SIG-M5 treated with dmso at 0.1 percent for 504 hours (cell line): ENCODE measurements at regions not wholly inside any gene's neighbourhood (a gene's known extent, or its start where the extent isn't known, plus 50 kb on each side); places are given as distances from the start of the nearest gene placed in this dataset.

ENCODE experiments used
- DNase-seq: peaks from one replicate; lab custom pipeline; 2025; ENCODE audit not compliant: unreplicated experiment; lab: John Stamatoyannopoulos, UW

DNA sequence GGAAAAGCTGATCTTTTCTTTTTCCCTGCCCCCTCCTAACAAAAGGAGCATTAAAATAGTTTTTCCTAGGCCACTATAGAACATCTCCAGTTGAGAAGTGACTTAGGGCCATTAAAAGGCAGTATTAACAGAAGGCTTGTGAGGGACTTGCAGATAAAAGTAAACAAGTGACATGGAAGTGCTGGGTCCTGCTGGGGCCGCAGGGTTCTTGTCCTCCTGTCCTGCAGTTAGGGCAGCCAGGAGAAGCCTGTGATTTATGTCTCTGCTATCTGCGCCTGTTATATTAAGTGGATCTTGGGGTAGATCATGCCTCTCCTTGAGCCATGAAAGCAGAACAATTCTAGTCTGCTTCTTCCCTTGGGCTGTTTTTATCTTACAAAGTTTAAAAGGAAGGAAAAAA lies 271.4 kb upstream of the C11orf87 start:
- no peak for DNase-seq

DNA sequence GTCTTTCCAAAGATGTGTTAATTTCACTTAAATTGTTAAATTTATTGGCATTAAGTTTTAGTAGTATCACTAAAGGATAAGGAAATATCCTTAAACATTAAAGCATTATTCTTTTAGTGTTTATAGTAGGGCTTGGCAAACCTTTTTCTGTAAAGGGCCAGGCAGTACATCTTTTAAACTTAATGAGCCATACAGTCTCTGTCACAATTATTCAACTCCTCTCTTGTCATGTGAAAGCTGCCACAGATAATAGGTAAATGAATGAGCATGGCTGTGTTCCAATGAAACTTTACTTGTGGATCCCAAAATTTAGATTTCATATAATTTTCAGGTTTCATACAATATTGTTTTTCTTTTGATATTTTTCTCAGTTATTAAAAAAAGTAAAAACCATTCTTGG lies 268.2 kb upstream of the C11orf87 start:
- no peak for DNase-seq

DNA sequence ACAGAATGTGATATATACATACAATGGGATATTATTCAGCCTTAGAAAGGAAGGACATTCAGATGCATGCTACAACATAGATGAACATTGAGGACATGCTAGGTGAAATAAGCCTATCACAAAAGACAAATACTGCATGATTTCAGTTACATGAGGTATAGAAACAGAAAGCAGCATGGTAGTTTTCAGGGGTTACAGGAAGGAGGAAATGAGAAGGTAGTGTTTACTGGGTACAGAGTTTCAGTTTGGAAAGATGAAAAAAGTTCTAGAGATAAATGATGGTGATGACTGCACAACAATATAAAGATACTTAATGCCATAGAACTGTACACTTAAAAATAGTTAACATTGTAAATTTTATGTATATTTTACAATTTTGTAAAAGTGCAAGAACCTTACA lies 266.7 kb upstream of the C11orf87 start:
- no peak for DNase-seq

DNA sequence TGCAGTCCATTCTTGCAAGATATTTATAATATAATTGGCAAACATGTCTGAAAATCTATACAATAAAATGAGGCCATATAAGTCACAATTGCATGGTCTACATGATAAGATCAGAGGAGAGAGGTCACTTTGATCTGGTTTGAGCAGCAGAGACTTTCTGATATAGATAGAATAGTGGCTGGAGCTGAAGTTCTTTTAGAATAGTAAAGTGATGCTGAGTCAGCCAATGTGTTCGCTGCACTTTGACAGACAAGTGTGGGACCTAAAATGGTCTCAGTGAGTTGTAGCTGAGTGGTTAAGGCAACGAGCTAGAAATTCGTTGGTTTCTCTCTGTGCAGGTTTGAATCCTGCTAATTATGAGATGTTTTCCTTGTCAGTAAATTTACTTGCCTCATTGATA lies 257.0 kb upstream of the C11orf87 start:
- DNase-seq = no peak

DNA sequence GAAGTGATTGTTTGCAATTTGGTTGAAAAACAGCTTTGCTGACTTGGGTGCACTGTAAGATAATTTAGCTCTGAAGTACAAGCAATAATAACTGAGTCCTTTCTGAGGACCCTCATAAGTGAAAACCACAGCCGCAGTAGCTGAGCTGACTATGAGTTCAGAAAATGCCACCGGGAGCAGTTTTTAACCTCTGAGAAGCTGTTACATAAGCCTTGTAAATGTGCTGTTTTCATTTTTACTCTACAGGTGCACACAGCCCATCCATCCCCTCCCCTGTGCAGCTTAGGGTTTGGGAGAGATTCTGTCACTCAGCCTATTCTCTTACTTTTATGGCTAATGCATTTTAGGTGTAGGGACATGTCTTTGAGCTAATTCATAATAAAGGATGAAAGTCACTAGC lies 255.5 kb upstream of the C11orf87 start:
- DNase-seq = no peak

DNA sequence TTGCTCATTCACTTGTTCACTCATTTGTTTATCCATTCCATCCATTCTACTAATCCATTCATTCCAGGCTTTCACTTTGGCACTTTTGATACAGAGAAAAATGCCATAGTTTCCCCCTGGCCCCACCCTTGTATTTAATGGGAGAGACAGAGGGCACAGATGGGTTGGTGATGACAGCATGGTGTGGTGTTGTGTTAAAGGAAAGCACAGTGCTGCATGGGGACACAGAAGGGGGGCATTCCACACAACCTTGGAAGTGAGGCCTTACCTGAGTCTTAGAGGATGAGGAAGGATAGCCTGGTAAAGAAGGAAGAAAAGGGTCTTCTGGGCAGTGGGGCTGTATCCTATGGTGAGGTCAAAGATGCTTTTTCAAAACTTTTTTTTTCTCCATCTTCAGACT lies 248.5 kb upstream of the C11orf87 start:
- DNase-seq = no peak

DNA sequence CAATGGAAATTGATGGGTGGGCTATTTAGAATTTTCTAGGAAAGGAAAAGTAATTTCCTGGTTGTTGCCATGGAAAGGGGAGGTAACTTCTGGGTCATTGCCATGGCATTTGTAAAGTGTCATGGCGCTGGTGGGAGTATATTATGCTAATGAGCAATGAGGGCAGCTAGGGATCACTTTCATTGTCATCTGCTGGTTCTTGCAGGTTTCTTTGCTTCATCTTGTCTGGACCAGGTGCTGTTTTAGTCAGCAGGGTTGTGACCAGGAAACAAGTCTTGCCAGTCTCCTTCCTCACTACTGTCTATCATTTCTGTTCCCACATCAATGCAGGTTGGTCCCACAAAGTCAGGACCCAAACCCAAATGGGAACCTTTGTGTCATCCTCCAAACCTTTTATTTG lies 237.6 kb upstream of the C11orf87 start:
- DNase-seq = no peak

DNA sequence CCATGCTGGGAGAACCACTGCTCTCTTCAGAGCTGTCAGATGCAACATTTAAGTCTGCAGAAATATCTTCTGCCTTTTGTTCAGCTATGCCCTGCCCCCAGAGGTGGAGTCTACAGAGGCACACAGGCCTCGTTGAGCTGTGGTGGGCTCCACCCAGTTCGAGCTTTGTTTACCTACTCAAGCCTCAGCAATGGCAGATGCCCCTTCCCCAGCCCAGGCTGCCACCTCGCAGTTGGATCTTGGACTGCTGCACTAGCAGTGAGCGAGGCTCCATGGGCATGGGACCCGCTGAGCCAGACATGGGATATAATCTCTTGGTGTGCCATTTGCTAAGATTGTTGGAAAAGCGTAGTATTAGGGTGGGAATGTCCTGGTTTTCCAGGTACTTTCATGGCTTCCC lies 229.1 kb upstream of the C11orf87 start:
- no peak for DNase-seq

DNA sequence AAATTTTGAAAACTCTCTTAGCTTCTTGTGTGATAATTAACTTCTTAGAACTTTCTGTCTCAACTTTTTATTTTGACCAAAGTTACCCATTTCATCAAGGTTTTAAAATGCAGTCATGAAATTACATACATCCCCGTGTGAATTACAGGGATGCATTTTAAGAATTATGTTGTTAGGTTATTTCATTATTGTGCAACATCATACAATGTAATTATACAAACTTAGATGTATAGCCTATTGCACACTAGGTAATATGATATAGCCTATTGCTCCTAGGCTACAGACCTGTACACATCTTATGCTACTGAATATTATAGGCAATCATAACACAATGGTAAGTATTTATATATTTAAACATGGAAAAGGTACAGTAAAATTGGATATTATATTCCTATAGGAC lies 228.1 kb upstream of the C11orf87 start:
- DNase-seq = no peak

DNA sequence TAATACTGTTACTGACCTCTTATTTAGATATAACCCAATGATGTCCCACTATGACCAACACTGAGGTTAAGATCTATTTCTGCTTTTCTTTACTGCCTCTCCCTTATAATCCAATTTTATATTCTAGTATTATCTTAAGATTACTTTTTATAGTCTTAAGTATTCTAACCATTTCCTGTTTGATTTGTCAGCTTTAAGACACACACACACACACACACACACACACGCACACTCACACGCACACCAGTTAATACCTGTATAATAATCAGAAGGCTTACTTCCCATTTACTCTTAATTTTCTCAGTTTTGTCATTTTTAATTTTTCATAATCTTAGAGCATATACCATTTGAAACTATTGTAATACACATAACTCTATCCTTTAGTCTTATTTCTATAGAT lies 226.0 kb upstream of the C11orf87 start:
- no peak for DNase-seq

DNA sequence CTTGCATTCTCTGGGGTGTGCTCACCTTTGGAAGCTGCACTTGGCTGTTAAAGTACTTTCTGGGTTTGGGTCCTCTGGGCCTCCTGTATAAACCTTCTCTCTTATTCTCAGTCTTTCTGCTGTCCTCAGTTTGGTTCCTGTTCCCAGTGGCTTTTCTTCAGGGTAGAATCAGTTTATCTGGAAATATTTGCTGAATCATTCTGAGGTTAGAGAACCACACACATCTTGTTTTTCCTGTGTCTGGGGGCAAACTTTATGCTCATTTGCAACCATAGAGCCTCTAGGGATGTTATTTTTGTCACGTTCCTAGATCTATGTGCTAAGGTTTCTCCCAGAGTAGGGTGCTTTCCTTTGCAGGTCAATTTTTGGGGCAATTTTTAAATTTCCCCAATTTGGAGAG lies 224.3 kb upstream of the C11orf87 start:
- no peak for DNase-seq

DNA sequence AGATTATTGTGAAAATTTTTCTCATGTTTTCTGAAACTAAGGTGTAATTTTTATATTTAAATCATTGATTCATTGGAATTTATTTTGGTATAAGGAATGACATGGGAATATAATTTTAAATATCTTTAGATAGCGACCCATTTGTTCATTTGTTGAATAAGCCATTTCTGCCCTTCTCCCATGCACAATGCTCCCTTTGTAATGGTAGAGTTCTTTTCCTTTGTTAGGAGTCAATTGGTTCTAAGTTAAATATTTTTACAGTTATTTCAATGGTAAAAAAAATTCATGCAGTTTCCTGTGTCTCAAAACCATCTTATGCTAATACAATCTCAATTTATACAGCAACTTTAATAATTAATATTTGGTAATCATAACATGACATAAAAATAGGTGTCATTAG lies 218.8 kb upstream of the C11orf87 start:
- DNase-seq = no peak

DNA sequence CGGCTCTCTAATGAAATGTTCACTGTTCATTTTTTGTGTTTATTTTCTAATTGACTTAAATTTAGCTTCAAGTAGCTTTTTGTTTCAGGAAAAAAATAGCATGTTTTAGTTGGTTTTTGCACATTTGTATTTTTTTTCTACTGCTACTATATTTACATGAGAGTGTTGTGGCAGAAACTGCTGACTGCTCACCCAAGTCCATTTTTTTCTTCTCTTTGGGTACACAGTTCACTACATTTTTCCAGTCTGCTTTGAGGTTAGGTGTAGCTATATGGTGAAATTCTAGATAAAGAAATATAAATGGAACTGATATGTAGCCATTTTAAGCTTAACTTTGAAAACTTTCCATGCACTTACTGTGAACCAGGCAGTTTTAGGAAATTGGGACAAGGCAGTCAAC lies 216.7 kb upstream of the C11orf87 start:
- DNase-seq = no peak

DNA sequence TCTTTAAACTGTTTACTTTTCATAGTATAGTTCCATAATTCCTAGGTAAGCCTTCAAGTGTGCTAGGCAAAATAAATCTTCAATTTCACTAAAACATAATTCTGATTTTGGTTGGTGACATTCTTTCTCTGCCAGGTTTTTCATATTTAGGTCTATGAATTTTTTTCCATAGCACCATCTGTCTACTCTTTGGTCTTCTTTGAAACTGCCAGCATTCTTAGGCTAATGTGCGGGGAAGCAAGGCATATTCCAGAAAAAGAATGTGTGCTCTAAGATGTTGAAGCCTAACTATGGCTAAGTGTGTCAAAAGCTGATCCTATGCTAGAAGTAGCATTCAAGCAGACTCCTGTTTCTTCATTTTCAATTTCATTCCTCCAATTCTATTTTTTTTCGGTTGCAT lies 213.9 kb upstream of the C11orf87 start:
- DNase-seq = no peak

DNA sequence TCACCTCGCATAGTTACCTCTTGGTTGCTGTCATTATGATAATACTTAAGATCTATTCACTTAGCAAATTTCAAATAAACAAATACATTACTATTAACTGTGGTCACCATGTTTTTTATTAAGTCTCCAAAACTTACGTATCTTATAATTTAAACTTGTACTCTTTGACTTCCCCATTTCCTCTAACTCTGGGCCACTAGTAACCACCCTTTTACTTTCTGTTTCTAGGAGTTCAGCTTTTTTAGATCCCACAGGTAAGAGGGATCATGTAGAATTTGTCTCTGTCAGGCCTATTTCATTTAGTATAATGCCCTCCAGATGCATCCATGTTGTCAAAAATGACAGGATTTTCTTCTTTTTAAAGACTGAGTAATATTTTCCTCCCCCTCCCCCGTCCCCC lies 212.4 kb upstream of the C11orf87 start:
- DNase-seq = no peak

DNA sequence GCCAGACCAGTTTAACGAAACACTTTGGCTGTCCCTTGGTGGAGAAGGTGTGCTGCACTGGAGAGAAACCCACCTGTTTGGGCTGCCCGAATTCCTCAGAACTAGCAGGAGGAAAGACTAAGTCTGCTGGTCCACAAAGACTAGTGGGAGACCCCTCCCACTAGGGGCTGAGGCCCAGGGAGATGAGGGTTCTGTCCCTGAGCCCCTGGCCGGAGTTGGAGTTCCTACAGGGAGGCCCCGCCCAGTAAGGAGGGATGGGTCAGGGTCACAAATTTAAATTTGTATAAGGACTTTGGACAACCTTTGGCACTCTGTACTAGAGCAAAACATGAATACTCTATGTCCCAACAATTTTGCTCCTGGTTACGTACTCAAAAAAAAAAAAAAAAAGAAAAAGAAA lies 200.8 kb upstream of the C11orf87 start:
- no peak for DNase-seq

DNA sequence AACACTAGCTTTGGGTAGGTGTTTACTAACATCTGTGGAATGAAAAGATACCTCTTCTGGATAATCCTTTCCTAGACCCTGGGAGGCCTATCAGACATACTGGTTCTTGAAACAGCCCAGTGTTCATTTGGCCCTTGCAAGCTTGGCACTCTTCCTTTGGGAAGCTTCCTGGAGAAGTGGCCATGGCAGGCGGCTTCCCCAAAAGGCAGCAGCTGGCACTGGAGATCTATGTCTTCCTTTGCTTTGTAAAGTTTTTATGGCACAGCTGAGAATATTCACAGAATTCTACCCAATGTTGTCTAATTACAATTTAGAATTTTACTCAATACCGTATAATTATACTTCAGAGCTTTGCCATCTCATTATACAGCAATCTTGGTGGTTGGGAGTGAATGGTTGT lies 199.2 kb upstream of the C11orf87 start:
- no peak for DNase-seq

DNA sequence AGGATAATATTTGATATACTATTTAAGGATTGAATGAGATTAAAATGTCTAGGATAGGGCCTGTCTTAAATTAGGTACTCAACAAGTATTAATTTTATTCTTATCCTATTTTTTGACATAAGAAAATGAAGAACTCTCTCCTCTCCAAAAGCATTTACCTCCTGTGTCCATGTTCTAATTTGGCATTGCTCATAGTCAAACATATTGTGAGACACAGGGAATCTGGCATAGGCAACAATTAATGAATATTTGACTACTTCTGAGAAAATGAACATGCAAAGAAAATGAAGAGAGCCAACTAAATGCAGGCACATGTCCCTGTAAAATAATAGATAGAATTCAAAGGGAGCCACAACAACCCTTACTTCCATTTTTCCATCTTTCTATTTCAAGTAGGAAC lies 198.5 kb upstream of the C11orf87 start:
- no peak for DNase-seq

DNA sequence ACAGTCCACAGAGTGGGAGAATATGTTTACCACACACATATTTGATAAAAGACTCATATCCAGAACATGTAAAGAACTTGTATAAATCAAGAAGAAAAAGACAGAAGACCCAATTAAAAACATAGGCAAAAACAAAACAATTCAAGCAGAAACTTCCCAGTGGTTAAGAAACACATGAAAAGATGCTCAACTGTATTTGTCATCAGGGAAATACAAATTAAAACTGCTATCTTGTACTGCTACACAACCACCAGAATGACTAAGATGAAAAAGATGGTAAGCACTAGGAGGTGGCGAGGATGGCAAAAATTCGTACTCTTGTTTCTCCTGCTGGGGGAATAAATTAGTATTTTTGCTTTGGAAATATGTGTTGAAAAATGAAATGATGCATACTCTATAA lies 192.3 kb upstream of the C11orf87 start:
- no peak for DNase-seq

DNA sequence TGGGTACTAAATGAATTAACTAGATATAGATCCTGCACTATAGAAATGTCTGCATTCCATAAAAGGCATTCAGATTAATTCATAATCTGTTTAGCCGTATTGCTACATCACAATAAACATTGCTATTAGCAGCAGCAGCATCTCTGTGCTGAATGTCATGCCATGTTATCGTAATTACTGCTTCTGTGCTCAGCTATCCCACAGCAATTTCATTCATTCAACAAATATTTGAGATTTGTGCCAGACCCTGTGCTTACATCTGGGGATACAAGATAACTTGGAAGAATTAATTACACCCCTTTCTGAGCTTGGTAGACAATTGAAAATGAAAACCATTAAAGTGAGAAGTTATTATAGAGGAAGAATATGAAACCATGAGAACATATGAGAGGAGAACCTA lies 185.8 kb upstream of the C11orf87 start:
- no peak for DNase-seq

DNA sequence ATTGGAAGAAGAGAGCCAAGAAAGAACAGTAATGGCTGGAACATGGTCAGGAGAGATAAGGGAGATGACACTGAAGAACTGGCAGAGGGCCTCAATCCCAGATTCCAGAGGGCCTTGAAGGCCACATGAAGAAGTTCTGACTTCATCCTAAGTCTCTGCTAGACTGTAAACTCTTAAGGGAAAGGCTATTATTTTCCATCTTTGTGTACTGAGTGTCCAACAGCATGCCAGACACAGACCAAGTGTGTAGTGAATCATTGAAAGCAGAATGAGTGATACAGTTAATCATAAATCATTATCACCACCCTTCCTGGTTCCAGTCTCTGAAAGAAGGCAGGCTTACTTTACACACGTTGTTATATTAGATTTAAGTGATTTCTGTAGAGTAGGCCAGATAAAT lies 185.3 kb upstream of the C11orf87 start:
- no peak for DNase-seq

DNA sequence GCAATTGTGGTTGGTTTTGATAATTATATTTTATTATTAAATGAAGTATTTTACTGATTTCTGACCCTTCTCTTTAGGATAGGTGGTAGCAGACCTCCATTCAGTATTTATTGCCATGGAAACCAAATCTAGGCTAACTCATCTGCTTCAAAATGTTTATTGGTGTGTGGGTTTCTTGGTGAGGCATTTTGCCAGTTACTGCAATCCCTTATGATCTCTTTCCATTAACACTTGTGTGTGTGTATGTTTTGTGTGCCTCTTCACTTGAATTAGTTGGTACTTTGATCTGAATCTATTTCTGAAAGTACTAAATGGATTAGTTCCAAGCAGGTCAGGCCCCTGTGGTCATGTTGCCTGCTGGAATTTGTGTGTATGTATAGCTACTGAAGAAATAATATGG lies 184.4 kb upstream of the C11orf87 start:
- DNase-seq = no peak

DNA sequence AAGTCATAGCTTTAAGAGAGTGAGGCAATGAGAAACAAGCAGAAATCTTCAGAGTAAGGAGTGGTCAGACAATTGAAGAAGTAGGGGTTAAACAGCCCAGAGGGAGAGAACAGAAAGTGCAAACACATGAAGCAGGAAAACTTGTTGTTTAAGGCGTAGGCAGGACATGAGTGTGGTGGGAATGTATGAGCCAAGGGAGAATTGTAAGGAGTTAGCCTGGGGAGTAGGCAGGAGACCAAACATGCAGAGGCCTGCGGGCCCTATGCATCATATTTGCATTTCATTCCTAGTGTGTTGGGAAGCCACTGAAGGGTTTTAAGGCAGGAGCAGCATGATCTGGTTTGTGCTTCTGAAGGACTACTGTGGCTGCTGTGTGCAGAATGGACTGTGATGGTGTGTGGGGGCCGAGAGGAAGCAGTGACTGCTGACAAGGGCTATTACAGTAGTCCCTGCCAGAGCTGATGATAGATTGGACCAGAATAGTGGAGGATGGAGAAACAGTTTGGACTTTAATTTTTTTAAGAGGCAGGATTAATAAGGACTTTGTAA lies 179.9 kb upstream of the C11orf87 start:
- DNase-seq = no peak

DNA sequence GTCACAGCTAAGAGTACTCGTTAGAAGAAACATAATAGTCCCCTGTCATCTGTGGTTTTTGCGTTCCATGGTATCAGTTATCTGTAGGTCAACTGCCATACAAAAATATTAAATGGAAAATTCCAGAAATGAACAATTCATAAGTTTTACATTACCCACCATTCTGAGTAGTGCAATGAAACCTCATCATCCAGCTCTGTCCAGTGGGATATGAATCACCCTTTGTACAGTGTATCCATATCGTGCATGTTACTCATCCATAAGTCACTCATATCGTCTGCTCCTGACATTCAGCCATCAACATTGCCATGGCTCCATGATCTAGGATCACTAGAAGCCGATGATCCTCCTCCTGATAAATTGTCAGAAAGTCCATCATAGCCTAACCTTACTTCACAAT lies 174.9 kb upstream of the C11orf87 start:
- no peak for DNase-seq
